HEK293T (cell line): ENCODE measurements at regions not wholly inside any gene's neighbourhood (a gene's known extent, or its start where the extent isn't known, plus 50 kb on each side); places are given as distances from the start of the nearest gene placed in this dataset.
"Not testable (repeated sequence)": the region's sequence is repeated elsewhere in the genome, so short reads cannot be mapped to it uniquely, and the experiment has no call there.

Experiments used
- CTCF ChIA-PET: fragments of 350-600 bp; formaldehyde crosslinking; extraction: SDS; loops from one replicate; lab custom pipeline; 2021; ENCODE audit warnings: antibody characterized with exemption, inconsistent platforms; lab: Yijun Ruan, JAX
- POLR2A ChIA-PET: fragments of 350-600 bp; formaldehyde crosslinking; extraction: SDS; loops from one replicate; lab custom pipeline; 2020; ENCODE audit warnings: antibody characterized with exemption, inconsistent platforms; lab: Yijun Ruan, JAX
- DNase-seq: peaks from one replicate; pipeline ENCODE4 v3.0.0; 2012; ENCODE audit warnings: mixed read lengths; ENCODE audit errors: extremely low spot score
- ARNT ChIP-seq: fragments of 450-650 bp; IDR thresholded peaks from 2 replicates; pipeline ENCODE4 v1.6.1; 2017; ENCODE audit warnings: mild to moderate bottlenecking
- BHLHE40 ChIP-seq: fragments of 450-650 bp; IDR thresholded peaks from 2 replicates; pipeline ENCODE4 v1.6.1; 2016; ENCODE audit warnings: mild to moderate bottlenecking, moderate library complexity, borderline replicate concordance
- CTBP1 ChIP-seq: fragments of 450-650 bp; IDR thresholded peaks from 2 replicates; pipeline ENCODE4 v1.6.1; 2016; ENCODE audit warnings: borderline replicate concordance
- ELF4 ChIP-seq: fragments of 450-650 bp; IDR thresholded peaks from 2 replicates; pipeline ENCODE4 v1.6.1; 2017; ENCODE audit warnings: antibody characterized with exemption
- FOXA1 ChIP-seq: fragments of 450-650 bp; IDR thresholded peaks from 2 replicates; pipeline ENCODE4 v1.6.1; 2016; ENCODE audit warnings: mild to moderate bottlenecking
- FOXK2 ChIP-seq: fragments of 450-650 bp; IDR thresholded peaks from 2 replicates; pipeline ENCODE4 v1.6.1; 2016; ENCODE audit warnings: mild to moderate bottlenecking
- FOXM1 ChIP-seq: fragments of 450-650 bp; IDR thresholded peaks from 2 replicates; pipeline ENCODE4 v1.6.1; 2017; ENCODE audit warnings: mild to moderate bottlenecking, borderline replicate concordance
- HDGF ChIP-seq: fragments of 450-650 bp; IDR thresholded peaks from 2 replicates; pipeline ENCODE4 v1.6.1; 2017; ENCODE audit warnings: antibody characterized with exemption, borderline replicate concordance
- L3MBTL2 ChIP-seq: fragments of 450-650 bp; conservative IDR thresholded peaks from 2 replicates; pipeline ENCODE4 v1.6.1; 2016; ENCODE audit warnings: mild to moderate bottlenecking
- LEF1 ChIP-seq: fragments of 450-650 bp; IDR thresholded peaks from 2 replicates; pipeline ENCODE4 v1.6.1; 2017; ENCODE audit warnings: mild to moderate bottlenecking, borderline replicate concordance
- NFRKB ChIP-seq: fragments of 450-650 bp; IDR thresholded peaks from 2 replicates; pipeline ENCODE4 v1.6.1; 2016; ENCODE audit warnings: mild to moderate bottlenecking, moderate library complexity
- PKNOX1 ChIP-seq: fragments of 450-650 bp; IDR thresholded peaks from 2 replicates; pipeline ENCODE4 v1.6.1; 2016
- SP1 ChIP-seq: fragments of 450-650 bp; IDR thresholded peaks from 2 replicates; pipeline ENCODE4 v1.6.1; 2017
- SUZ12 ChIP-seq: fragments of 450-650 bp; IDR thresholded peaks from 2 replicates; pipeline ENCODE4 v1.6.1; 2016; ENCODE audit warnings: mild to moderate bottlenecking
- TARDBP ChIP-seq: fragments of 450-650 bp; IDR thresholded peaks from 2 replicates; pipeline ENCODE4 v1.6.1; 2016
- ZNF384 ChIP-seq: fragments of 450-650 bp; IDR thresholded peaks from 2 replicates; pipeline ENCODE4 v1.6.1; 2016

- POLR2A ChIA-PET: no interaction called here
- CTCF ChIA-PET: no interaction called here
- no peak for TF ChIP-seq LEF1
- no peak for TF ChIP-seq HDGF
- TF ChIP-seq L3MBTL2: no peak
- no peak for TF ChIP-seq SUZ12
- DNase-seq: no peak
Observed at GRCh38 chr10:120791316-120791715, 59.8 kb upstream of the WDR11 start.

GRCh38 chr10:120793088-120793487, 58.1 kb upstream of the WDR11 start:
- TF ChIP-seq TARDBP: no peak
- no peak for TF ChIP-seq ELF4
- no peak for TF ChIP-seq PKNOX1
- no peak for TF ChIP-seq LEF1
- no peak for TF ChIP-seq FOXM1
- TF ChIP-seq FOXA1: no peak
- TF ChIP-seq BHLHE40: no peak
- TF ChIP-seq ARNT: no peak
- TF ChIP-seq NFRKB: no peak
- TF ChIP-seq CTBP1: no peak
- TF ChIP-seq SP1: no peak
- no peak for TF ChIP-seq FOXK2
- no peak for TF ChIP-seq L3MBTL2
- TF ChIP-seq SUZ12: no peak
- no peak for TF ChIP-seq ZNF384
- TF ChIP-seq HDGF: no peak
- no peak for DNase-seq
- ChIA-PET CTCF (no interaction called here), POLR2A (no interaction called here)

GRCh38 chr10:120794390-120794789, 56.8 kb upstream of the WDR11 start:
- CTCF ChIA-PET: no interaction called here
- no peak for TF ChIP-seq LEF1
- DNase-seq: no peak
- POLR2A ChIA-PET: no interaction called here

GRCh38 chr10:120798276-120798675, 52.9 kb upstream of the WDR11 start:
- DNase-seq, CTCF ChIA-PET, POLR2A ChIA-PET: not testable (repeated sequence)

GRCh38 chr10:120799849-120800248, 51.3 kb upstream of the WDR11 start:
- CTCF ChIA-PET: no interaction called here
- TF ChIP-seq HDGF: no peak
- TF ChIP-seq ZNF384: no peak
- TF ChIP-seq LEF1: no peak
- TF ChIP-seq ARNT: no peak
- TF ChIP-seq BHLHE40: no peak
- no peak for TF ChIP-seq CTBP1
- no peak for TF ChIP-seq L3MBTL2
- TF ChIP-seq FOXM1: no peak
- no peak for TF ChIP-seq FOXA1
- no peak for TF ChIP-seq SUZ12
- no peak for TF ChIP-seq ELF4
- TF ChIP-seq NFRKB: no peak
- no peak for TF ChIP-seq SP1
- no peak for TF ChIP-seq PKNOX1
- no peak for TF ChIP-seq TARDBP
- POLR2A ChIA-PET: no interaction called here
- DNase-seq: no peak

- no peak for DNase-seq
- CTCF ChIA-PET: no interaction called here
- TF ChIP-seq PKNOX1 (no peak), ELF4 (no peak), FOXA1 (no peak), NFRKB (no peak), SUZ12 (no peak), HDGF (no peak), L3MBTL2 (no peak), CTBP1 (no peak), FOXK2 (no peak), ARNT (no peak), ZNF384 (no peak), TARDBP (no peak), LEF1 (no peak), SP1 (no peak), FOXM1 (no peak), BHLHE40 (no peak)
- POLR2A ChIA-PET: no interaction called here
Observed at GRCh38 chr10:120800528-120801323, 50.4 kb upstream of the WDR11 start.
